Breast epithelium (tissue), 3 donors: ENCODE measurements at regions not wholly inside any gene's neighbourhood (a gene's known extent, or its start where the extent isn't known, plus 50 kb on each side); places are given as distances from the start of the nearest gene placed in this dataset.

Source experiments
- POLR2A ChIP-seq: fragments of 450-650 bp; IDR thresholded peaks from one replicate; pipeline ENCODE4 v1.6.1; 2016; ENCODE audit warnings: antibody characterized with exemption, mild to moderate bottlenecking, moderate library complexity
- POLR2AphosphoS5 ChIP-seq, 3 donors: sonication (generic); formaldehyde crosslinking; IDR thresholded peaks; one replicate each; pipeline ENCODE4 v1.6.1; 2017; ENCODE audit warnings: antibody characterized with exemption in 3 of 3
- TF ChIP-seq, protein P1 (sequence below), 3 donors: fragments of 450-650 bp; IDR thresholded peaks; one replicate each; pipeline ENCODE4 v1.5.1; 2016 to 2017; ENCODE audit warnings: antibody characterized with exemption in 3 of 3, mild to moderate bottlenecking in 3 of 3, moderate library complexity in 3 of 3

DNA sequence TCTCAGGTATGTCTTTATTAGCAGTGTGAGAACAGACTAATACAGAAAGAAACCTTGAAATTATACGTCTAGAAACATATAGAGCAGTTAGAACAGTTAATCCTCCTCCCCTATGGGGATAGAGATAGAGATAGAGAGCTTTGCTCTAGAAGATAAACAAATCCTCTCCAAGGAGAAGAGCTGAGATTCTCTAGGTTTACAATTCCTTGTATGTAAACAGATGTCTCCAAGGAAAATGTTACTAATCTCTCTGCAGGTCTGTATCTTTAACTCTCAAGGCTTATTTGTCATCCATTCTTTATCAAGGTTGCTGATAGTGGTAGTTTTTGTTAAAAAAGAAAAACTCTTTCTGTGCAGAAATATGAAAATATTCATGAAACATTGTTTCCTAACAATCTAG is 282.1 kb upstream of the GIMD1 start:
- TF ChIP-seq, protein P1, sequence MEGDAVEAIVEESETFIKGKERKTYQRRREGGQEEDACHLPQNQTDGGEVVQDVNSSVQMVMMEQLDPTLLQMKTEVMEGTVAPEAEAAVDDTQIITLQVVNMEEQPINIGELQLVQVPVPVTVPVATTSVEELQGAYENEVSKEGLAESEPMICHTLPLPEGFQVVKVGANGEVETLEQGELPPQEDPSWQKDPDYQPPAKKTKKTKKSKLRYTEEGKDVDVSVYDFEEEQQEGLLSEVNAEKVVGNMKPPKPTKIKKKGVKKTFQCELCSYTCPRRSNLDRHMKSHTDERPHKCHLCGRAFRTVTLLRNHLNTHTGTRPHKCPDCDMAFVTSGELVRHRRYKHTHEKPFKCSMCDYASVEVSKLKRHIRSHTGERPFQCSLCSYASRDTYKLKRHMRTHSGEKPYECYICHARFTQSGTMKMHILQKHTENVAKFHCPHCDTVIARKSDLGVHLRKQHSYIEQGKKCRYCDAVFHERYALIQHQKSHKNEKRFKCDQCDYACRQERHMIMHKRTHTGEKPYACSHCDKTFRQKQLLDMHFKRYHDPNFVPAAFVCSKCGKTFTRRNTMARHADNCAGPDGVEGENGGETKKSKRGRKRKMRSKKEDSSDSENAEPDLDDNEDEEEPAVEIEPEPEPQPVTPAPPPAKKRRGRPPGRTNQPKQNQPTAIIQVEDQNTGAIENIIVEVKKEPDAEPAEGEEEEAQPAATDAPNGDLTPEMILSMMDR (IDR thresholded peaks at IDR 0.05), result no peak
- TF ChIP-seq POLR2A, result no peak
- TF ChIP-seq POLR2AphosphoS5 (IDR thresholded peaks at IDR 0.05), result no peak
